Right lobe of liver (tissue), 4 donors: ENCODE measurements at regions not wholly inside any gene's neighbourhood (a gene's known extent, or its start where the extent isn't known, plus 50 kb on each side); places are given as distances from the start of the nearest gene placed in this dataset.

ENCODE experiments used
- POLR2A ChIP-seq: fragments of 450-650 bp; IDR thresholded peaks from one replicate; pipeline ENCODE4 v1.6.1; 2017; ENCODE audit warnings: antibody characterized with exemption, mild to moderate bottlenecking
- TF ChIP-seq, protein P1 (sequence below), 4 donors: fragments of 200-600 bp in 3 of 4; fragments of 450-650 bp in 1 of 4; IDR thresholded peaks; one replicate each; pipeline versions ENCODE4 v1.5.1 to v1.8.0; 2016 to 2022; ENCODE audit warnings: antibody characterized with exemption in 4 of 4, mild to moderate bottlenecking in 2 of 4
- donor health status: DM: no; HTN: no; CAD: no.
- donor health status: DM: no; HTN: no; CAD: no.
- donor health status: DM: no; HTN: yes; CAD: no.

DNA sequence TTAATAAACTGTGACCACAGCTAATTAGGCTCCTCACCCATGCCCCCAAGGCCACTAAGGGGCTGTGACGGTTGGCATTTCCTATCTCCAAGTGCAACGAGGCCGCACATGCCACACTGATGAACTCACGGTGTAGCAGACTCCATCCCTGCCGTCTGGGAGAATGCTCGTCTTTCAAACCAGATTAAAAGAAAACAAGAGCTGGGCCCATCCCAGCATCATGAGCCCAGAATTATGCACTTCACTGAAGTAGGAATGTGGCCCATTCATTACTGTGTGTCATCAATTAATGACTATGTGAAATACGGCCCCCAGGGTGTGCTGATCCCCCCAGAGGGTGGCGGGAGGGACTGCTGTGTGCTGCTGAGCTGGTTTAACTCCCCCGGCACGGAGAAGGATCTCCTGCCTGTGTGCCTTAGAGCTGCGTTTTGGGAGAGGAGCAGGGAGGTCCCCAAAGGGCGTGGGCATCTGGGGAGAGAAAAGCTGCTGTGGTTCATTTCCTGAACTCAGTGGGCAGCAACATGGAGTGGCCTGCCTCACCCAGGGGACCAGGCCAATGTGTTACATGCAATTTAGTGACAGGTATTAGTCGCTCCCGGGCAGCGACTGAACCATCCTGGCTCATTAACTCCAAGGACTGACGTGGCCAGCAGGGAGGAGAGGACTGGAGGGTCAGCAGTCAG, 194.5 kb downstream of the FOXL1 start:
- TF ChIP-seq, protein P1, sequence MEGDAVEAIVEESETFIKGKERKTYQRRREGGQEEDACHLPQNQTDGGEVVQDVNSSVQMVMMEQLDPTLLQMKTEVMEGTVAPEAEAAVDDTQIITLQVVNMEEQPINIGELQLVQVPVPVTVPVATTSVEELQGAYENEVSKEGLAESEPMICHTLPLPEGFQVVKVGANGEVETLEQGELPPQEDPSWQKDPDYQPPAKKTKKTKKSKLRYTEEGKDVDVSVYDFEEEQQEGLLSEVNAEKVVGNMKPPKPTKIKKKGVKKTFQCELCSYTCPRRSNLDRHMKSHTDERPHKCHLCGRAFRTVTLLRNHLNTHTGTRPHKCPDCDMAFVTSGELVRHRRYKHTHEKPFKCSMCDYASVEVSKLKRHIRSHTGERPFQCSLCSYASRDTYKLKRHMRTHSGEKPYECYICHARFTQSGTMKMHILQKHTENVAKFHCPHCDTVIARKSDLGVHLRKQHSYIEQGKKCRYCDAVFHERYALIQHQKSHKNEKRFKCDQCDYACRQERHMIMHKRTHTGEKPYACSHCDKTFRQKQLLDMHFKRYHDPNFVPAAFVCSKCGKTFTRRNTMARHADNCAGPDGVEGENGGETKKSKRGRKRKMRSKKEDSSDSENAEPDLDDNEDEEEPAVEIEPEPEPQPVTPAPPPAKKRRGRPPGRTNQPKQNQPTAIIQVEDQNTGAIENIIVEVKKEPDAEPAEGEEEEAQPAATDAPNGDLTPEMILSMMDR (IDR thresholded peaks at IDR 0.05): no peak
- no peak for TF ChIP-seq POLR2A
